OCI-LY7 (cell line): ENCODE measurements at regions not wholly inside any gene's neighbourhood (a gene's known extent, or its start where the extent isn't known, plus 50 kb on each side); places are given as distances from the start of the nearest gene placed in this dataset.

Experiments
- BruUV-seq: library from RNA; stranded (reverse); fragments of 400-500 nt; replicated peaks from 2 replicates; lab custom pipeline; 2021; lab: Mats Ljungman, UMichigan
- CTCF ChIA-PET: fragments of 300-600 bp; sonication (Branson Sonifier 250); formaldehyde crosslinking; loops from one replicate; lab custom pipeline; 2022; ENCODE audit warnings: antibody characterized with exemption; ENCODE audit not compliant: unreplicated experiment; lab: Charles Lee
- POLR2A ChIA-PET: fragments of 300-600 bp; sonication (Branson Sonifier 250); formaldehyde crosslinking; loops from one replicate; lab custom pipeline; 2022; ENCODE audit warnings: antibody characterized with exemption; lab: Charles Lee
- DNase-seq: peaks from one replicate; pipeline ENCODE4 v3.0.0-alpha.2; 2015; ENCODE audit warnings: low spot score
- H2AFZ ChIP-seq: fragments of 200-600 bp; sonication (generic), shearing (Covaris generic); 2 replicates; pipeline ENCODE4 v1.6.1; 2014; ENCODE audit warnings: mild to moderate bottlenecking, antibody characterized with exemption, low read length, moderate library complexity
- H3K27ac ChIP-seq: fragments of 200-600 bp; sonication (generic); 2 replicates; pipeline ENCODE4 v1.5.1; 2014; ENCODE audit warnings: mixed run types, low read depth, mild to moderate bottlenecking, moderate library complexity, low read length, inconsistent platforms; ENCODE audit not compliant: poor library complexity, severe bottlenecking
- H3K36me3 ChIP-seq: fragments of 200-600 bp; sonication (generic); 2 replicates; pipeline ENCODE4 v1.6.1; 2014; ENCODE audit warnings: mild to moderate bottlenecking, antibody characterized with exemption, low read length, moderate library complexity, mixed read lengths; ENCODE audit not compliant: insufficient read depth
- H3K4me1 ChIP-seq: fragments of 200-600 bp; sonication (generic); 2 replicates; pipeline ENCODE4 v1.5.1; 2014; ENCODE audit warnings: mild to moderate bottlenecking, low read length; ENCODE audit not compliant: insufficient read depth, poor library complexity, severe bottlenecking
- H3K4me2 ChIP-seq: fragments of 200-600 bp; sonication (generic); 2 replicates; pipeline ENCODE4 v1.6.1; 2014; ENCODE audit warnings: mild to moderate bottlenecking, low read length
- H3K4me3 ChIP-seq: fragments of 200-600 bp; sonication (generic); 2 replicates; pipeline ENCODE4 v1.5.1; 2014; ENCODE audit warnings: mild to moderate bottlenecking, low read depth, low read length; ENCODE audit not compliant: poor library complexity, severe bottlenecking
- H3K79me2 ChIP-seq: fragments of 200-600 bp; sonication (generic); 2 replicates; pipeline ENCODE4 v1.6.1; 2016; ENCODE audit warnings: low read depth, mild to moderate bottlenecking, low read length, moderate library complexity, mixed read lengths; ENCODE audit not compliant: insufficient read depth
- H3K9me2 ChIP-seq: fragments of 200-600 bp; sonication (generic); 2 replicates; pipeline ENCODE4 v1.6.1; 2016; ENCODE audit warnings: mild to moderate bottlenecking, low read length, mixed read lengths; ENCODE audit not compliant: insufficient read depth
- H3K9me3 ChIP-seq: fragments of 200-600 bp; sonication (generic); 2 replicates; pipeline ENCODE4 v1.6.1; 2014; ENCODE audit warnings: mild to moderate bottlenecking, mixed run types, low read length, mixed read lengths
- H4K20me1 ChIP-seq: fragments of 200-600 bp; sonication (generic); 2 replicates; pipeline ENCODE4 v1.6.1; 2014; ENCODE audit warnings: mild to moderate bottlenecking, antibody characterized with exemption, low read length, moderate library complexity, mixed read lengths; ENCODE audit not compliant: insufficient read depth
- CTCF ChIP-seq: fragments of 200-600 bp; sonication (generic); conservative IDR thresholded peaks from 2 replicates; pipeline ENCODE4 v1.5.1; 2014; ENCODE audit warnings: mild to moderate bottlenecking, antibody characterized with exemption, low read length, moderate library complexity, mixed read lengths
- EZH2phosphoT487 ChIP-seq: fragments of 200-600 bp; sonication (generic); IDR thresholded peaks from 2 replicates; pipeline ENCODE4 v1.6.1; 2018; ENCODE audit warnings: low read depth, borderline replicate concordance, mild to moderate bottlenecking, mixed run types, antibody characterized with exemption, low read length, moderate library complexity, mixed read lengths
- intact Hi-C: fragments of 100-400 bp; cut with micrococcal nuclease; formaldehyde crosslinking; loops from one replicate; pipeline ENCODE4 v1.10.0; 2022; ENCODE audit not compliant: unreplicated experiment

GRCh38 chr17:69874175-69874670, 200.8 kb upstream of the KCNJ16 start:
- no TSS peak for BruUV-seq
- TF ChIP-seq EZH2phosphoT487 (no peak), CTCF (no peak)
- Histone ChIP-seq H4K20me1 (no peaks in the 10 kb centered on the region), H3K9me3 (no peaks in the 10 kb centered on the region), H3K4me2 (no peak overlapping the region), H2AFZ (no peak overlapping the region), H3K27ac (no peak overlapping the region), H3K9me2 (no peaks in the 10 kb centered on the region), H3K4me1 (no peaks in the 10 kb centered on the region), H3K36me3 (no peaks in the 10 kb centered on the region), H3K4me3 (no peak overlapping the region), H3K79me2 (no peaks in the 10 kb centered on the region)
- no peak for DNase-seq
- intact Hi-C loops: no loop called here
- CTCF ChIA-PET: no interaction called here
- POLR2A ChIA-PET: interaction anchor here (0.6 kb wide), 1 partner anchor 67 kb away, joined by 3 read pairs; no protein-coding TSS in a partner anchor

GRCh38 chr17:69876757-69877156, 198.3 kb upstream of the KCNJ16 start:
- TF ChIP-seq CTCF: no peak
- TF ChIP-seq EZH2phosphoT487: no peak

GRCh38 chr17:69878661-69879060, 196.4 kb upstream of the KCNJ16 start:
- POLR2A ChIA-PET: no interaction called here
- DNase-seq: no peak
- H3K4me2 ChIP-seq: no peak overlapping the region
- no peak overlapping the region for H3K27ac ChIP-seq
- CTCF ChIA-PET: no interaction called here
- no peak overlapping the region for H3K4me3 ChIP-seq
- H3K4me1 ChIP-seq: no peaks in the 10 kb centered on the region
- no peaks in the 10 kb centered on the region for H4K20me1 ChIP-seq
- H3K9me3 ChIP-seq: no peaks in the 10 kb centered on the region
- BruUV-seq: no TSS peak
- no peaks in the 10 kb centered on the region for H3K36me3 ChIP-seq
- intact Hi-C loops: no loop called here
- TF ChIP-seq EZH2phosphoT487 (no peak), CTCF (no peak)
- H3K9me2 ChIP-seq: no peaks in the 10 kb centered on the region
- no peak overlapping the region for H2AFZ ChIP-seq
- no peaks in the 10 kb centered on the region for H3K79me2 ChIP-seq

More at GRCh38 chr17:69876757-69877156, 198.3 kb upstream of the KCNJ16 start:
- Histone ChIP-seq H3K4me3 (no peak overlapping the region), H3K4me2 (no peak overlapping the region), H2AFZ (no peak overlapping the region), H4K20me1 (no peaks in the 10 kb centered on the region), H3K36me3 (no peaks in the 10 kb centered on the region), H3K4me1 (no peaks in the 10 kb centered on the region), H3K9me3 (no peaks in the 10 kb centered on the region), H3K9me2 (no peaks in the 10 kb centered on the region), H3K27ac (no peak overlapping the region), H3K79me2 (no peaks in the 10 kb centered on the region)
- ChIA-PET POLR2A (interaction anchor here (0.8 kb wide), 1 partner anchor 12 kb away, joined by 3 read pairs; no protein-coding TSS in a partner anchor), CTCF (no interaction called here)
- DNase-seq: no peak
- no TSS peak for BruUV-seq
- intact Hi-C loops: no loop called here
